22Rv1 (cell line): ENCODE measurements at regions not wholly inside any gene's neighbourhood (a gene's known extent, or its start where the extent isn't known, plus 50 kb on each side); places are given as distances from the start of the nearest gene placed in this dataset.

ENCODE experiments used
- CTCF ChIP-seq: fragments of 450-650 bp; IDR thresholded peaks from 2 replicates; pipeline ENCODE4 v1.5.1; 2017; ENCODE audit warnings: mild to moderate bottlenecking
- ZFX ChIP-seq: fragments of 450-650 bp; IDR thresholded peaks from 2 replicates; pipeline ENCODE4 v1.6.1; 2017; ENCODE audit warnings: antibody characterized with exemption, borderline replicate concordance

DNA sequence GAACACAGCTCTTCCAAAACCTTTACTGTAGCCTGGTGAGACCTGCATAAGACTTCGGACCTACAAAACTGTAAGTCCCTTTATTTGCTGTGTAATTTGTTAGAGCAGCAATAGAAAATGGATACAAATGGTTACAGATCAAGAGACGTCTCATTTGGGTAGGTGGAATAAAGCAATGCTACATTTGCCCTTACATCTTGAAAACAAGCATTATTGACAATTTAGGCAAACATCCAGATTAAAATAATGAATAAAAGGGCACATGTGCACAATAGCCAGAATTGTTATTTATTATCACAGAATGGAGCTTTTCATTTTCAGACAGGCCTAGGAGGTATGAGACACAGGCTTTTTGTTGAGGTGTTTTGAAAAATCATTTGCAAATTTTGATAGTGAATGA is 222.2 kb upstream of the CPHXL start:
- no peak for TF ChIP-seq CTCF
- no peak for TF ChIP-seq ZFX
